Upper lobe of left lung (tissue), 4 donors: ENCODE measurements at regions not wholly inside any gene's neighbourhood (a gene's known extent, or its start where the extent isn't known, plus 50 kb on each side); places are given as distances from the start of the nearest gene placed in this dataset.

ENCODE experiments used
- CTCF ChIP-seq, 6 experiments: fragments of 450-650 bp in 4 of 6; fragments of 200-600 bp in 2 of 6; sonication (generic) in 2 of 6; IDR thresholded peaks; one replicate each; pipeline ENCODE4 v1.5.1; 2016 to 2019; ENCODE audit warnings: antibody characterized with exemption in 6 of 6
- POLR2A ChIP-seq, 4 donors: fragments of 450-650 bp; IDR thresholded peaks; one replicate each; pipeline ENCODE4 v1.5.1; 2016 to 2017; ENCODE audit warnings: antibody characterized with exemption in 4 of 4, mild to moderate bottlenecking in 2 of 4
- POLR2AphosphoS5 ChIP-seq, 2 donors: sonication (generic); formaldehyde crosslinking; IDR thresholded peaks; one replicate each; pipeline ENCODE4 v1.5.1; 2017; ENCODE audit warnings: antibody characterized with exemption in 2 of 2

GRCh38 chr7:132061937-132062336, 505.5 kb upstream of the PODXL start:
- no peak for TF ChIP-seq CTCF (IDR thresholded peaks at IDR 0.05)
- no peak for TF ChIP-seq POLR2AphosphoS5 (IDR thresholded peaks at IDR 0.05)
- no peak for TF ChIP-seq POLR2A (IDR thresholded peaks at IDR 0.05)
